Stimulated activated CD4-positive, alpha-beta T cell treated with anti-CD3 and anti-CD28 coated beads, Interleukin-12 subunit alpha, Interleukin-12 subunit beta, amount 100 ng/mL, for 24 hours (primary cell): ENCODE measurements at regions not wholly inside any gene's neighbourhood (a gene's known extent, or its start where the extent isn't known, plus 50 kb on each side); places are given as distances from the start of the nearest gene placed in this dataset.
A peak's percentile ranks its signal among the peaks of the same experiment; 100 is the strongest.
"Not testable (repeated sequence)": the region's sequence is repeated elsewhere in the genome, so short reads cannot be mapped to it uniquely, and the experiment has no call there.

Experiments
- DNase-seq, 2 experiments: peaks; one replicate each; pipeline ENCODE4 v3.0.0-alpha.2; 2020; ENCODE audit warnings: low read depth in 2 of 2

- DNase-seq, result no peak
Observed at GRCh38 chr14:34065690-34066391, 115.0 kb upstream of the EGLN3 start.

- no peak for DNase-seq
Observed at GRCh38 chr14:34065236-34065635, 114.4 kb upstream of the EGLN3 start.

DNA sequence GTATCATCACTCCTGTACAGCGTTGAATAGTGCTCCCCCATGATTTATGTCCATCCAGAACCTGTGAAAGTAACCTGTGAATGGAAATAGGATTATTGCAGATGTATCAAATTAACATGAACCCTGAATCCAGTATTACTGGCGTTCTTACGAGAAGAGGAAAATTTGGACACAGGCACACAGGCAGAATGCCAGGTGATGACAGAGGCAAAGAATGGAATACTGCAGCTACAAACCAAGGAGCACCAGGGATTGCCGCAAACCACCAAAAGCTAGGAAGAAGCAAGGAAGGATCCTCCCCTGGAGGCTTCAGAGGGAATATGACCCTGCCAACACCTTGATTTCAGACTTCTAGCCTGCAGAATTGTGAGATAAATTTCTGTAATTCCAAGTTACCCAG is 113.5 kb upstream of the EGLN3 start:
- DNase-seq, result no peak

GRCh38 chr14:34063470-34064164 is 112.7 kb upstream of the EGLN3 start:
- DNase-seq, result no peak

GRCh38 chr14:34063042-34063441 is 112.2 kb upstream of the EGLN3 start:
- DNase-seq, result no peak

DNA sequence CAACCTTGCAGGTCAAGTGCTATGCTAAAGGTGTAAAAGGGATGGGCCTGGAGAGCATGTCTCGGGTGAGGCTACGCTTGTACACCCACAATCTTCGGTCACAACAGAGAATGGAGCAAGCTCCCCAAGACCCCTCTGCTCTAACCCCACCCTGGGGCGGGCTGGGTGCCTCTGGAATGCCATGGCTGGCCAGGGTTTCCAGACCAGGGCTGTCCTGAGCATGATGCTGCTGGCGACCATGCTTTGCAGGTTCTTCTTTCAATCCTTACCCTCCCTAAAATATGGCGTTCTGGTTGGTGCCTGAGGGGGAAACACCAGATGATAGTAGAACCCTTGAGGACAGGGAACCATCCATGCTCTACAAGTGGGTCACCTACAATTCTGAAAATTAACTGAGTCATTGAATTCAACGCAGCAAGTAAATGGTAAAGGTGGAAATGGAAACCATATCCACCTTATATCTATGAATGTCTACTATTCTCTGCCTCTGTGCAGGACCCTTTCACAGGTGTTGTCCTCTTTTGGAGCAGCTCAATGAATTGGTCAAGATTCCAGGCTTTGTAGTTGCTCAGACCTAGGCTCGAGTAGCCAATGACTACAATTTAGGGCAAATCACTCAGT is 111.6 kb upstream of the EGLN3 start:
- DNase-seq, result no peak

DNA sequence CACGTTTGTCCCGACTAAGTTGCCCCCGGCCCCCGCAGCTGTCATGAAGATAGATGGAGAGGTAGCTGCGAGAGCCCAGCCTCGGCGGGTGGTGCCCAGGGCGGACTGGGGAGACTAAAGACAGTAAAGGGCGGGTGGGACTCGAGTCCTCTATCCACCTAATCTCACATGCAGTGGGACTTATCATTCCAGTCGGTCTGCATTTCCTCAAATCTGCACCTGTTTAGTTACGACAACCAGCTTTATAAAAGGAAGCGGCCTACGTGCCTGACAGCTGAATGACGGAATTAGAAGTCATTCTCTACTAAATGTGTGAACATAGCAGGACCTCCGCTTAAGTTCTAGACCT is 109.8 kb upstream of the EGLN3 start:
- no peak for DNase-seq

GRCh38 chr14:34059925-34060650 is 109.2 kb upstream of the EGLN3 start:
- peak; percentile 20 to 31 for DNase-seq

GRCh38 chr14:34059037-34059924 is 108.4 kb upstream of the EGLN3 start:
- no peak for DNase-seq

DNA sequence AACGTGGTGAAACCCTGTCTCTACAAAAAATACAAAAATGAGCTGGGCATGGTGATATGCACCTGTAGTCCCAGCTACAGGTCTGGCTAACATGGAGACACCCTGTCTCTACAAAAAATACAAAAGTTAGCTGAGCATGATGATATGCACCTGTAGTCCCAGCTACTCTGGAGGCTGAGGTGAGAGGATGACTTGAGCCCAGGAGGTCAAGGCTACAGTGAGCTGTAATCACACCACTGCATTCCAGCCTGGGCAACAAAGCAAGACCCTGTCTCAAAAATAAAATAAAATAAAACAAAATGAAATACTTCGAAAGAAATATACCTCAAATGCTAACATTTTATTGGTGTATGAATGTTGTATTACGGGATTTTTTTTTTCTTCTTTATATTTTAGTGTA is 107.6 kb upstream of the EGLN3 start:
- no peak for DNase-seq

DNA sequence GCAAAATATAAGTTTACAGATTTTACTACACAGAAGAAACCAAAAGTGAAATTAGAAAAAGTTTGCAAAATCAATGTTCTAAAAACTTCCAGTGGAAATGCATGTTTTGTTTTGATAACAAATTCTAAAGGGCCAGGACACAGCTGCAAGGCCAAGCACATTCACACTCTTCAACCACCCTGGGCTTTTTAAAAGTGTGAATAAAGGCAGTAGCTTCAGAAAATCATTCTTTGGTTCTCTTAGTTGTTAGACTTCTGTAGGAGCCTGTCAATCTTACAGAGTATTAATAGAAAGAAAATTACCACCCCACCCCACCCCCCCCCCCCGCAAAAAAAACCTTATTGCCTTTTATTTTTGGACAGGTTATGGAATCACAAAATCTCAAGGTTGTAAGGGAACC is 105.2 kb upstream of the EGLN3 start:
- no peak for DNase-seq

DNA sequence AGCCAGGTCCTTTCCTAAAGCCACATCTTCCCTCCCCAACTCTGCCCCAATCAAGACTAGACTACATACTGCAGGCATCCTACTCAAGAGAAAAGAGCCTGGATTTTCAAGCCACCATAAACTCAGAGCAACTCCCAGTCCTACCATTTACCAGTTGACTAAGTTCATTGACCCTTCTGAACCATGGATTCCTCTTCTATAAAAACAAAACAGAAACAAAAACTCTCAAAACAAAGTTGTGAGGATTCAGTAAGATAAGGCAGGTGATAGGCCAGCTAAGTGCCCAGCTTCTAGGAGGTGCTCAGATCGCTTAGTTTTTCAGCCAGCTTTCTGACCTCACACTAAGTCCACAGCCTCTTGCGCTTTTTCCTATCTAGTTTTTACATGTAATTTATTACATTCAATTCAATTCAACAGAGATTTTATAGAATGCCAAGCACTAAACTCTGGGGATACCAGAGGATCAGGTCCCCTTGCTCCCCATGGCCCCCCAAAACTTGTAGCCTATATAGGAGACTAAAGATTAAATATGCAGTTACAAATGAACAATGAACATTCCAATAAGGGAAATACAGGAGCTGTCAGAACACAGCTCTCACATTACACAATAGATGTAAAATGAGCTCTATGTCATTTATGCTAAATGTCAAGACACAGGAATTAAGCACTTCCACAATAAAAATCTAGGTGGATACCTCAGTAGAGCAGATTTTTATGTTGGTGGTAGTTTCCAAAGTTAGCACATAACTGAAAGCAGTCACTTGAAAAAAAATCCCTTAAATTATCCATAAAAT is 104.5 kb upstream of the EGLN3 start:
- no peak for DNase-seq

GRCh38 chr14:34053666-34054065 is 102.8 kb upstream of the EGLN3 start:
- no peak for DNase-seq

- DNase-seq, result no peak
Observed at GRCh38 chr14:34052658-34053014, 101.8 kb upstream of the EGLN3 start.

DNA sequence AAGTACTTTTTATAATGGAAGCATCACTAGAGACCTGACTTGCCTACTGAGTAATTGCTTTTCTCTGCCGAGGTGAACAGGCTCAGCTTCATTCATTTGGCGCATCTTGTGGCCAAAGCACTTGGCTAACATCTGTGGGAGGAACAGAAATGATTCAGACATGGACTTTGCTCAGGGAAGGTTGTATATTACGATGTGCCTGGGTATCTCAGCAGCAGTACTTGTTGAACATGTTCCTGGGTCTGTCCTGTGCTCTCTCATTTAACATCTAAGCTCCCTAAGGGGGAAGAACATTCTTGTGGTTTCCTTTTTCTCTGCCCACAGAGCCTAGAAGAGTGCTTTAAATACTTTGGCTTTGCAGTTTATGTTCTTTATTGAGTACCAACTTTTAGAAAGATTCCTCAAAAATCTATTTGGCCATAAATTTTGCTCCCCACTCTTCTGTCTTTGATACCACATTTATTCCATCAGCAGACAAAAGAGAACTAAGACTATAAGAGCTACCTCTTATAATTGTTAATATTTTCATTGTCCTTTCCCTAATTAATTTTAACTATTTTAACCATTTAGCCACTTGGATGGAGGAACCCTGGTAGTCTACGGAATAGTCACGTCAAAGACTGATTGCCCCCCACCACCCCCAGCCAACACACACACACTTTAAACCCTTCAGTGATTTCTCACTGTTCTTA is 101.2 kb upstream of the EGLN3 start:
- DNase-seq, result no peak

DNA sequence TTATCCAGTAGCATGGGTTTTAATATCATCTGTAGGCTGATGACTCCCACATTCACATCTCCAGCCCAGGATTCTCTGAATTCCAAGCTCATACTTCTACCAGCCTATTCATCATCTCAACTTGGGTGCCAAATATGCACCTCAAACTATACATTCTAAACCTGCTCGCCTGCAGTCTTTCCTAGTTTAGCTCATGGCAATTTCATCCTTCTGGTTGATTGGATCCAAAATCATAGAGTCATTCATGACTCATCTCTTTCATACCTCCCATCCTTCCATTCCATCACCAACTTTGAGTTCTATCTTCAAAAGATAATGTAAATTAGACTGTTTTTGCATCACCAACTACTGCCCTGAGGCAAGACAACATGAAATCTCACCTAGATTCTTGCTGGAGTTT is 99.7 kb upstream of the EGLN3 start:
- no peak for DNase-seq

- no peak for DNase-seq
Observed at GRCh38 chr14:34049790-34050189, 98.9 kb upstream of the EGLN3 start.

GRCh38 chr14:34049187-34049586 is 98.3 kb upstream of the EGLN3 start:
- not testable (repeated sequence) for DNase-seq

DNA sequence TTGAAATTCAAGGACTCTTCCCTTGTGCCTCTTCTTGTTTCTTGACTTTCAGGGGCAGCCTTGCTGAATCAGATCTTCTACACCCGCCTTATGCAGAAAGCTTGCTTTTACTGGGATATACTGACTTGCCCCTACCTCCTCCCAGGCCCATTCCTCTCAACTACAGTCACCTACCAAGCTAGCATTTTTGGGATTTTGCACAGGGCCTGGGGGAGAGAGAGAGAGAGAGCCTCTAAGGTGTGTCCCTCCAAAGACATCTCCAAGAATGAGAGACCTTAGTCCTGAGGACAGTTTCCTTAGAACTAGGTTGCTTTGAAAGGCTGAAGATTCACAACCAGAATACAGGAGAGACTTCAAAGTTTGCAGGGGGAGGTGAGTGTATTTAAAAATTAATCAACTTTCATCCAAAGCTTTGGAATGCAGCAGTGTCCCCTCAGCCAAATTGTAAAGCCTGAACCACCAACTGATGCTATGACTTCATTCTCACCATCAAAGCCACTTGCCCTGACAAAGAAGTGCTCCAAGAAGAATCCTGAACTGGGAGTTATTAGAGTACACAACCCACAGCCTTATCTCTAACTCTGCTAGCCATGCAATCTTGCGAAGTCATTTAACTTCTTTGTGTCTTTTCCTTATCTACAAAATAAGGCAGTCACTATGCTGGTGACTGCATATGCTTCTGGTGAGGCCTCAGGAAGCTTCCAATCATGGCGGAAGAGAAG is 96.1 kb upstream of the EGLN3 start:
- DNase-seq, result no peak
